ENCODE measurements at regions not wholly inside any gene's neighbourhood (a gene's known extent, or its start where the extent isn't known, plus 50 kb on each side); places are given as distances from the start of the nearest gene placed in this dataset.

GRCh38 chr3:94269763-94270162 lies 206.9 kb downstream of the NSUN3 start:
- no peak for TF ChIP-seq YY1 (IDR thresholded peaks at IDR 0.05; ENCODE audit: insufficient read depth, insufficient read length)
- no peak for TF ChIP-seq ZNF274 (IDR thresholded peaks at IDR 0.05; ENCODE audit: low read depth, low read length)
- no peak for TF ChIP-seq SUZ12 (IDR thresholded peaks at IDR 0.05; ENCODE audit: extremely low read depth, insufficient read depth, insufficient read length)
